Stomach (tissue), 8 donors: ENCODE measurements at regions not wholly inside any gene's neighbourhood (a gene's known extent, or its start where the extent isn't known, plus 50 kb on each side); places are given as distances from the start of the nearest gene placed in this dataset.

Experiments
- DNase-seq, 2 donors: peaks; one replicate each; pipeline versions ENCODE4 v3.0.0 to v3.0.0-alpha.2; 2013 to 2019
- H3K27ac ChIP-seq, 5 donors: fragments of 200-600 bp in 4 of 5; sonication (generic) in 4 of 5; one replicate each; pipeline ENCODE4 v1.5.1; 2013 to 2019; ENCODE audit warnings: mild to moderate bottlenecking in 1 of 5, moderate library complexity in 1 of 5
- H3K27me3 ChIP-seq, 3 donors: fragments of 200-600 bp; sonication (generic); one replicate each; pipeline ENCODE4 v1.5.1; 2017 to 2019; ENCODE audit warnings: mixed run types in 1 of 3
- H3K36me3 ChIP-seq, 4 donors: fragments of 200-600 bp; sonication (generic); 1 replicate in 3 of 4; 2 replicates in 1 of 4; pipeline ENCODE4 v1.5.1; 2016 to 2019
- H3K4me1 ChIP-seq, 4 donors: fragments of 200-600 bp; sonication (generic); one replicate each; pipeline ENCODE4 v1.5.1; 2016 to 2019
- H3K4me3 ChIP-seq, 4 donors: fragments of 200-600 bp; sonication (generic) in 3 of 4; one replicate each; pipeline ENCODE4 v1.5.1; 2016 to 2019; ENCODE audit warnings: mild to moderate bottlenecking in 1 of 4
- H3K9me3 ChIP-seq, 4 donors: fragments of 200-600 bp; sonication (generic); one replicate each; pipeline ENCODE4 v1.5.1; 2016 to 2019
- CTCF ChIP-seq, 7 experiments: fragments of 450-650 bp in 4 of 7; fragments of 200-600 bp in 3 of 7; sonication (generic) in 3 of 7; IDR thresholded peaks; one replicate each; pipeline ENCODE4 v1.5.1; 2016 to 2019; ENCODE audit warnings: antibody characterized with exemption in 7 of 7, control low read depth in 2 of 7, mild to moderate bottlenecking in 1 of 7
- EP300 ChIP-seq: sonication (generic); formaldehyde crosslinking; IDR thresholded peaks from one replicate; pipeline ENCODE4 v1.6.1; 2017; ENCODE audit warnings: antibody characterized with exemption
- POLR2A ChIP-seq, 4 donors: fragments of 450-650 bp; IDR thresholded peaks; one replicate each; pipeline ENCODE4 v1.6.1; 2016; ENCODE audit warnings: antibody characterized with exemption in 4 of 4, control low read depth in 2 of 4, mild to moderate bottlenecking in 1 of 4, moderate library complexity in 1 of 4
- POLR2AphosphoS5 ChIP-seq, 3 donors: sonication (generic); formaldehyde crosslinking; IDR thresholded peaks; one replicate each; pipeline ENCODE4 v1.6.1; 2016; ENCODE audit warnings: antibody characterized with exemption in 3 of 3
- WGBS, 5 donors: extraction: QIAGEN DNeasy Blood & Tissue Kit in 3 of 5; methylation state at CpG; one replicate each; pipeline versions ENCODE4 v1.1.5 to v1.1.7; 2013 to 2018; 5-methylcytosine and 5-hydroxymethylcytosine counted together
- intact Hi-C: fragments of 100-400 bp; cut with DNase I; formaldehyde crosslinking; loops from one replicate; pipeline ENCODE4 v1.15.1; 2023; ENCODE audit warnings: low total_unique reads
- donor health status: healthy with polysubstance abuse.
- donor health status: Bipolar disorder and iron deficiency.
- donor health status: healthy.

- Histone ChIP-seq H3K4me1 (no peaks in the 10 kb centered on the region), H3K36me3 (no peaks in the 10 kb centered on the region), H3K4me3 (no peak overlapping the region), H3K27ac (no peak overlapping the region), H3K27me3 (peaks cover 0 to 20% (median 0%) of the 10 kb centered on the region in 3 donors), H3K9me3 (peaks cover 0 to 28% (median 8%) of the 10 kb centered on the region in 4 donors)
- no peak for DNase-seq
- no peak for TF ChIP-seq CTCF (IDR thresholded peaks at IDR 0.05)
- TF ChIP-seq EP300: no peak
- TF ChIP-seq POLR2A (IDR thresholded peaks at IDR 0.05): no peak
- TF ChIP-seq POLR2AphosphoS5 (IDR thresholded peaks at IDR 0.05): no peak
- WGBS, 5 donors: 72 to 90% (median 81%) methylated on average over 2 of the region's 2 CpGs
- intact Hi-C loops: no loop called here
Observed at GRCh38 chr10:130910848-130911247, 400.7 kb downstream of the TCERG1L start.

GRCh38 chr10:130913844-130914243 is 397.7 kb downstream of the TCERG1L start:
- intact Hi-C loops: no loop called here
- Histone ChIP-seq H3K27ac (no peak overlapping the region), H3K4me3 (no peak overlapping the region), H3K36me3 (no peaks in the 10 kb centered on the region), H3K4me1 (no peaks in the 10 kb centered on the region), H3K9me3 (peaks cover 3 to 37% (median 15%) of the 10 kb centered on the region in 4 donors), H3K27me3 (peaks cover 0 to 20% (median 0%) of the 10 kb centered on the region in 3 donors)
- no peak for TF ChIP-seq POLR2AphosphoS5 (IDR thresholded peaks at IDR 0.05)
- TF ChIP-seq EP300: no peak
- TF ChIP-seq POLR2A (IDR thresholded peaks at IDR 0.05): no peak
- no peak for TF ChIP-seq CTCF (IDR thresholded peaks at IDR 0.05)
- DNase-seq: no peak
- 83 to 93% (median 87%) methylated on average over 2 to 4 of the region's 4 CpGs for WGBS, 5 donors

- DNase-seq: no peak
- Histone ChIP-seq H3K4me1 (no peaks in the 10 kb centered on the region), H3K4me3 (no peak overlapping the region), H3K27me3 (peaks cover 0 to 20% (median 0%) of the 10 kb centered on the region in 3 donors), H3K27ac (no peak overlapping the region), H3K9me3 (peaks cover 3 to 37% (median 15%) of the 10 kb centered on the region in 4 donors), H3K36me3 (no peaks in the 10 kb centered on the region)
- intact Hi-C loops: no loop called here
- 74 to 76% (median 75%) methylated on average over 4 of the region's 4 CpGs for WGBS, 5 donors
- TF ChIP-seq EP300 (no peak), CTCF (IDR thresholded peaks at IDR 0.05) (no peak), POLR2AphosphoS5 (IDR thresholded peaks at IDR 0.05) (no peak), POLR2A (IDR thresholded peaks at IDR 0.05) (no peak)
Observed at GRCh38 chr10:130914367-130914766, 397.2 kb downstream of the TCERG1L start.

GRCh38 chr10:130915065-130915464 is 396.5 kb downstream of the TCERG1L start:
- Histone ChIP-seq H3K4me3 (no peak overlapping the region), H3K36me3 (no peaks in the 10 kb centered on the region), H3K4me1 (no peaks in the 10 kb centered on the region), H3K27ac (no peak overlapping the region), H3K27me3 (peaks cover 0 to 20% (median 0%) of the 10 kb centered on the region in 3 donors), H3K9me3 (peaks cover 3 to 37% (median 15%) of the 10 kb centered on the region in 4 donors)
- 64 to 76% (median 72%) methylated on average over 6 of the region's 6 CpGs for WGBS, 5 donors
- intact Hi-C loops: no loop called here
- no peak for TF ChIP-seq POLR2AphosphoS5 (IDR thresholded peaks at IDR 0.05)
- no peak for TF ChIP-seq EP300
- TF ChIP-seq POLR2A (IDR thresholded peaks at IDR 0.05): no peak
- no peak for TF ChIP-seq CTCF (IDR thresholded peaks at IDR 0.05)
- DNase-seq: no peak
